Memory B cell (primary cell): ENCODE measurements at regions not wholly inside any gene's neighbourhood (a gene's known extent, or its start where the extent isn't known, plus 50 kb on each side); places are given as distances from the start of the nearest gene placed in this dataset.

Experiments used
- ATAC-seq: fragments of 150-1000 bp; cut with Tn5 transposase; 2 replicates; pipeline ENCODE4 v1.10.0; 2021; ENCODE audit warnings: low read depth, mild to moderate bottlenecking, moderate library complexity
- DNase-seq, 2 donors: peaks; one replicate each; pipeline ENCODE4 v3.0.0; 2022; ENCODE audit warnings: low spot score in 2 of 2
- H3K27ac Mint-ChIP-seq: one replicate; pipeline ENCODE4 v1.8.0; 2022; ENCODE audit warnings: mild to moderate bottlenecking, moderate library complexity, mixed read lengths
- H3K27me3 Mint-ChIP-seq: one replicate; pipeline ENCODE4 v1.8.0; 2022; ENCODE audit warnings: mixed read lengths
- H3K36me3 Mint-ChIP-seq: one replicate; pipeline ENCODE4 v1.8.0; 2022; ENCODE audit warnings: mild to moderate bottlenecking, mixed read lengths
- H3K4me1 Mint-ChIP-seq: one replicate; pipeline ENCODE4 v1.8.0; 2022; ENCODE audit warnings: mixed read lengths
- H3K4me3 Mint-ChIP-seq: one replicate; pipeline ENCODE4 v1.8.0; 2022; ENCODE audit warnings: mild to moderate bottlenecking, moderate library complexity, mixed read lengths
- H3K9me3 Mint-ChIP-seq: one replicate; pipeline ENCODE4 v1.8.0; 2022; ENCODE audit warnings: mixed read lengths

- no peaks in the 10 kb centered on the region for H3K4me1 Mint-ChIP-seq
- no peaks in the 10 kb centered on the region for H3K36me3 Mint-ChIP-seq
- H3K27me3 Mint-ChIP-seq, result no peaks in the 10 kb centered on the region
- ATAC-seq (no peak), DNase-seq (no peak)
- peaks cover 9% of the 10 kb centered on the region for H3K9me3 Mint-ChIP-seq
- no peak overlapping the region for H3K27ac Mint-ChIP-seq
- no peak overlapping the region for H3K4me3 Mint-ChIP-seq
Measured at GRCh38 chr18:41579185-41579584, 375.8 kb upstream of the PIK3C3 start.

- H3K4me1 Mint-ChIP-seq, result no peaks in the 10 kb centered on the region
- DNase-seq (no peak), ATAC-seq (no peak)
- no peaks in the 10 kb centered on the region for H3K27me3 Mint-ChIP-seq
- peaks cover 5% of the 10 kb centered on the region for H3K9me3 Mint-ChIP-seq
- no peak overlapping the region for H3K27ac Mint-ChIP-seq
- H3K36me3 Mint-ChIP-seq, result no peaks in the 10 kb centered on the region
- H3K4me3 Mint-ChIP-seq, result no peak overlapping the region
Measured at GRCh38 chr18:41577529-41577928, 377.5 kb upstream of the PIK3C3 start.

DNA sequence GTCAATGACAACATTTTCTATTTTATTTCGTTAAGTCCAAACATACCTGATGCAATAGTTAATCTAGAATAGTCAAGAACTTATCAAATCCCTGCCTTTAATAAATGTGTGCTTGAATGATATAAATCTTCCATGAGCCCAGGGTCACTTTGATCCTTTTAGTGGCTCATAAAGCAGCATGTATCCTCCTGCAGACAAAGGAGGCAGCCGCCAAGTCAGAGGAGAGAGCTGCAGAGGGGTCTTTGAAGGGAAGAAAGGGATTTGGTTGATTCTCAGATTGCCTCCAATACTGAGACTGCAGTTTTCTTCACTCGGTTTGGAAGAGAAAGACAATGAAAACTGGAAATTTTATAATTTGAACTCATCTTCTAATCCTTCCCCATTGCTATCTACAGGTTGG lies 378.4 kb upstream of the PIK3C3 start:
- Mint-ChIP-seq H3K36me3 (no peaks in the 10 kb centered on the region), H3K4me3 (no peak overlapping the region), H3K27ac (no peak overlapping the region), H3K27me3 (no peaks in the 10 kb centered on the region), H3K4me1 (no peaks in the 10 kb centered on the region), H3K9me3 (peaks cover 3% of the 10 kb centered on the region)
- DNase-seq (no peak), ATAC-seq (no peak)

DNA sequence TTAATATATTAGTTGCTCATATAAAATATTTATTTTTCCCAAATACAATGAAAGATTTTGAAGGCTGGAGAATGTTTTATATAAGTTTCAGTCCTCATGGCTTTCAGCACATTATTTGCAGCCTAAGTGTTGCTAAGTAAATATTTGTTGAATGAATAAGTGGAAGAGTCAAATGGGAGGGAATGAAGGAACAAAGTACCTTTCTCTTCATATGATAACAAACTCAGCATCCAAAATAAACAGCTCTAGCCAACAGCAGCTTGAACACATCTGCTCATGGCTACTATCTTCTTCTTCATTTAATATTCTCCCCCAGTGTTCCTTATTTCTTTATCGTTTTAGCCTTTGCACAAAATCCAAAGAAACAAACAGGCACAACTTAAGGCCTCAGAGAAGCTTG lies 385.2 kb upstream of the PIK3C3 start:
- Mint-ChIP-seq H3K27me3 (no peaks in the 10 kb centered on the region), H3K4me3 (no peak overlapping the region), H3K36me3 (no peaks in the 10 kb centered on the region), H3K27ac (no peak overlapping the region), H3K9me3 (peaks cover 4% of the 10 kb centered on the region), H3K4me1 (no peaks in the 10 kb centered on the region)
- ATAC-seq, result no peak
- DNase-seq, result no peak

- ATAC-seq, result no peak
- Mint-ChIP-seq H3K27me3 (no peaks in the 10 kb centered on the region), H3K27ac (no peak overlapping the region), H3K9me3 (peaks cover 5% of the 10 kb centered on the region), H3K4me1 (no peaks in the 10 kb centered on the region), H3K36me3 (no peaks in the 10 kb centered on the region), H3K4me3 (no peak overlapping the region)
- DNase-seq, result no peak
Measured at GRCh38 chr18:41561961-41562360, 393.1 kb upstream of the PIK3C3 start.

- Mint-ChIP-seq H3K4me1 (no peaks in the 10 kb centered on the region), H3K36me3 (no peaks in the 10 kb centered on the region), H3K4me3 (no peak overlapping the region), H3K27me3 (no peaks in the 10 kb centered on the region), H3K27ac (no peak overlapping the region), H3K9me3 (peaks cover 4% of the 10 kb centered on the region)
- ATAC-seq (no peak), DNase-seq (no peak)
Measured at GRCh38 chr18:41558715-41559114, 396.3 kb upstream of the PIK3C3 start.

- Mint-ChIP-seq H3K4me3 (no peak overlapping the region), H3K27me3 (no peaks in the 10 kb centered on the region), H3K4me1 (no peaks in the 10 kb centered on the region), H3K36me3 (no peaks in the 10 kb centered on the region), H3K27ac (no peak overlapping the region), H3K9me3 (peaks cover 1% of the 10 kb centered on the region)
- DNase-seq (no peak), ATAC-seq (no peak)
Measured at GRCh38 chr18:41553716-41554115, 401.3 kb upstream of the PIK3C3 start.

DNA sequence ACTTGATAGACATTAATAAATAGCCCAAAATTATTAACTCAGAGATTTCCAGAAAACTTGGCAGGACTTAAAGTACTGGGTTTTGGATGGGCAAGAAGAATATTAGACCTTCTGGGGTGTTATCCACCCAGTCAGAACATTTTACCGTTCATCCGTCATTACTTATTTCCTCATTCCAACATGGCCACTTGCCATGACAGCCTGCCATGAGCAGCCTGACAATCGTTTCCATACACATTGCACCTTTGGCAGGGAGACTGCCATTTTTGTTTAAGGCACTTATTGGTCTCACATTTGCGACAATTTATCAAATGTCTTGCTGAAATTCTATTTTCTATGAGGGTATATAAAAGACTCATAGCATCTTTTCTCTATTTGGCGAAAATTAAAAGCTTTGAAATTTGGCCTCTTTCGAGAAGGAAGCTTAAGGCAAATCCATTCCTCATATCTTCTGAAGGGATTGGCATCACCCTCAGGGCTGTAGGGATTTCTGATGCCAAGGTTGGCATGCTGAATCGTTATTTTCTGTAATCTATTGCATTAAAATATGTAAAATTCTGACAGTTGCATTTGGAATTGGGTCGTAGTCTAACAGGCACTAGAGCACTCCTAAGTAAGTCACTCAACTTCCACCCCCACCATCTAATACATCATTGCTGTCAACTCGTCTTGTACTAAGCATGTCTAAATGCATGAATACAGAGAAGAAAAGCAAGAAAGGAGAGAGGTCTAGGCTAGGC lies 406.3 kb upstream of the PIK3C3 start:
- Mint-ChIP-seq H3K36me3 (no peaks in the 10 kb centered on the region), H3K27me3 (no peaks in the 10 kb centered on the region), H3K4me3 (no peak overlapping the region), H3K9me3 (peaks cover 1% of the 10 kb centered on the region), H3K4me1 (no peaks in the 10 kb centered on the region), H3K27ac (no peak overlapping the region)
- no peak for DNase-seq
- no peak for ATAC-seq

DNA sequence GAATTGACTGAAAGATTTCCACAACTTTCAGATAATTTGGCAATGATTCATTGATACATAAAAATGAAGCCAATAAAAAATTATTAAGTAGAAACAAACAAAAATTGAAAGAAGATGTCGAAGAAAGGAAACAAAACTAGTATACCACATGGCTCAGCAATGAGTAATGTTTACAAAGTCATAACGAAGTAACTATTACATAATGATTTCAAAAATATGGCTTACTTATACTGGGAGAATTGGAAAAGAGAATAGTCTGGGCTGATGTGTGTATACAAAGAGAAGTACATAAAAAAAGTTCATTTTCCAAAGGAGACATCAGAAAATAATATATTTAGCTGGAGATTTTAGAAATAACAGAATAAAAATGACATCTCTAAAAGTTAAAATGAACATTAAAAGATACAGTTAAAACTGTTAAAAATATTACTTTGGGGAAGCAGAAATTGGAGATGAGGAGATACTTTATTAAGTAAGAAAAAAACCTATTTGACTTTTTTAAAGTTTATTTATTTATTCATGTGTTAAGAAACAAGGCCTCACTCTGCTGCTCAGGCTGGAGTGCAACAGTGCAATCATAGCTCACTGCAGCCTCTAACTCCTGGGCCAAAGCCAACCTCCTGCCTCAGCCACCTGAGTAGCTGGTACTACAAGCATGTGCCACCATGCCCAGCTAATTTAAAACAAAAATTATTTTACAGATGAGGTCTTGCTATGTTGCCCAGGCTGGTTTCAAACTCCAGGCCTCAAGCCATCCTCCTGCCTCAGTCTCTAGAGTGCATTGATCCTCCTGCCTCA lies 409.7 kb upstream of the PIK3C3 start:
- Mint-ChIP-seq H3K36me3 (no peaks in the 10 kb centered on the region), H3K9me3 (peaks cover 4% of the 10 kb centered on the region), H3K4me3 (no peak overlapping the region), H3K4me1 (no peaks in the 10 kb centered on the region), H3K27ac (no peak overlapping the region), H3K27me3 (no peaks in the 10 kb centered on the region)
- no peak for ATAC-seq
- no peak for DNase-seq

- H3K36me3 Mint-ChIP-seq, result no peaks in the 10 kb centered on the region
- DNase-seq (no peak), ATAC-seq (no peak)
- no peaks in the 10 kb centered on the region for H3K4me1 Mint-ChIP-seq
- H3K27me3 Mint-ChIP-seq, result no peaks in the 10 kb centered on the region
- H3K27ac Mint-ChIP-seq, result no peak overlapping the region
- peaks cover 7% of the 10 kb centered on the region for H3K9me3 Mint-ChIP-seq
- H3K4me3 Mint-ChIP-seq, result no peak overlapping the region
Measured at GRCh38 chr18:41543815-41544214, 411.2 kb upstream of the PIK3C3 start.

DNA sequence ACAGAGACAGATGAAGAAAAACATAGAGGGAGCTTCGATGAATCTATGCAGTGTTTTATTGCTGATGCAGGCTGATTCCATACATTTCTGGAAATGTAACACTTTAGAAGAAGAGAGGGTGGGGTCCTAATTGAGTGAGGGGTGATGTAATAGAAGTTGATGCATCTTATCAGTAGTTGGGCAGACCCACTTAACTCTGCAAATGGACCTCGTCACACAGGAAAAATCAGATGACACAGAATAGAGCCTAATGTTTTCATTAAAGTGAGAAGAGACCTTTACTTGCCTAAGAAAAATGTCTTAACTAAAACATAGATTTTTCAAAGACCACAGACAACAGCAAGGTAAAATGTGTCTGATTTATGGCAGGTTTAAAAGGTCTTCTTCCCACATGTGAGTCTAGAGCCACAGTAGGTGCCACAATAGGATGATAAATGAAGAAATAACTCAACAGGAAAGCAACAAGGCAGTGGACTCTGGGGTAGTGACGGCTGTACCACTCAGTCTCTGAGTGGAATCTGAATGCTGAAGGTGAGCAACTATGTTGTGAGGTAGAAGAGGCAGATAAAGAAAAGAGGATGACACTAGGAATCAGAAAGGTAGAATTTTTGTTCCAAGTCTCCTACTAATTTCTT lies 414.7 kb upstream of the PIK3C3 start:
- DNase-seq (no peak), ATAC-seq (no peak)
- Mint-ChIP-seq H3K9me3 (peaks cover 12% of the 10 kb centered on the region), H3K4me1 (no peaks in the 10 kb centered on the region), H3K27me3 (no peaks in the 10 kb centered on the region), H3K4me3 (no peak overlapping the region), H3K36me3 (no peaks in the 10 kb centered on the region), H3K27ac (no peak overlapping the region)

- ATAC-seq, result no peak
Measured at GRCh38 chr18:41538751-41539150, 416.3 kb upstream of the PIK3C3 start.

DNA sequence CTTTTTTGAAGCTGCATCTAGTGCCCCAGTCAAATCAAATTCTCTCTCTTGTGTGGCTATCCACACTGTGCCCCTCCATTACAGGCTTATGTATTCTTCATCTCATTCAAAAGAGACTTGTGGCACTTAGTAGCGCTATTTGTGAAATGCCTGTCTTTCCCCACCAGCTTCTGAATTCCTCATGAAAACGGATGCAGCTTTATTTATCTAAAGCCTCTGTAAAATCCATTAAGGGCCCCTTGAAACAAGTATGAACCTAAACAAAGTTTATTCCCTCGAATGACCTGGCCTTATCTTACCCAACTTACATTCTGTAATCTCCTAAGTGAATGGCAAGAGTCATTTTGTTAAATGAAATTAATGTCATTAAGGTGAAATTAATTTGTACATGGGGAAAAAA lies 417.4 kb upstream of the PIK3C3 start:
- H3K4me3 Mint-ChIP-seq, result no peak overlapping the region
- no peaks in the 10 kb centered on the region for H3K27me3 Mint-ChIP-seq
- no peaks in the 10 kb centered on the region for H3K36me3 Mint-ChIP-seq
- H3K27ac Mint-ChIP-seq, result no peak overlapping the region
- no peak for ATAC-seq
- H3K9me3 Mint-ChIP-seq, result peaks cover 12% of the 10 kb centered on the region
- no peak for DNase-seq
- H3K4me1 Mint-ChIP-seq, result no peaks in the 10 kb centered on the region

More at GRCh38 chr18:41538751-41539150, 416.3 kb upstream of the PIK3C3 start:
- no peaks in the 10 kb centered on the region for H3K4me1 Mint-ChIP-seq
- no peaks in the 10 kb centered on the region for H3K27me3 Mint-ChIP-seq
- no peak overlapping the region for H3K27ac Mint-ChIP-seq
- peaks cover 12% of the 10 kb centered on the region for H3K9me3 Mint-ChIP-seq
- DNase-seq, result no peak
- H3K4me3 Mint-ChIP-seq, result no peak overlapping the region
- no peaks in the 10 kb centered on the region for H3K36me3 Mint-ChIP-seq

DNA sequence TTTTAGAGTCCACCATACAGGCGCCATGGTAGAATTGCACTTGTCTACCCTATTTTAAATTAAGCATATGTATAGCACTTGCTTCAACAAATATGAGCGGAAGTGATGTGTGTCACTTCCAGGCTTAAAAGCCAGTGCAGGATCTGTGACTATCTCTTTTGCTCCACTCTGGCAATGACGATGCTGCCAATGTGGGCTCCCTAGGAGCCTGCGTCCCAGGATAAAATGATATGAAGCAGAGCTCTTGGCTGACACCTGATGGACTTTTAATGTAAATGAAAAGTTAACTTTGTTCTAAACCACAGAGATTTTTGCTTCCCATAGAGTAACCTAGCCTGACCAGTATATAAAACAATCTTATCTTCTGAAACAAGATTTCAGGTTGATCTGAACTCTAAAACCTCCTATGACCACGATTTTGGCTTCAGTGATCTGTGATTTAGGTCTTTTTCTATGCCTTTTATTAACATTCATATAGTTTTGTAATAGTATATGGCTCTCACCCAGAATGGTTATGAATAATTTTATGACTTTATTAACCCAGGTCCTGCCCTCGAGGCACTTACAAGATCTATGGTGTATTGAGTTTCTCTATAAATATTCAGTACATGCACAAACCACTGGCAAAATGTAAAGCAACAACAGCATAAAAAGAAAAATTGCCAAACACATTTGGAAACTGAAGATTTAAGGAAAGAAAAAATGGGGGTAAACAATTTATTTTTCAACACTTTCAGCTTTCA lies 422.5 kb upstream of the PIK3C3 start:
- ATAC-seq (no peak), DNase-seq (no peak)
- no peak overlapping the region for H3K27ac Mint-ChIP-seq
- H3K36me3 Mint-ChIP-seq, result no peaks in the 10 kb centered on the region
- no peak overlapping the region for H3K4me3 Mint-ChIP-seq
- peaks cover 10% of the 10 kb centered on the region for H3K9me3 Mint-ChIP-seq
- H3K27me3 Mint-ChIP-seq, result no peaks in the 10 kb centered on the region
- H3K4me1 Mint-ChIP-seq, result no peaks in the 10 kb centered on the region
